ENCODE measurements at regions not wholly inside any gene's neighbourhood (a gene's known extent, or its start where the extent isn't known, plus 50 kb on each side); places are given as distances from the start of the nearest gene placed in this dataset.
"Not testable (repeated sequence)": the region's sequence is repeated elsewhere in the genome, so short reads cannot be mapped to it uniquely, and the experiment has no call there.

DNA sequence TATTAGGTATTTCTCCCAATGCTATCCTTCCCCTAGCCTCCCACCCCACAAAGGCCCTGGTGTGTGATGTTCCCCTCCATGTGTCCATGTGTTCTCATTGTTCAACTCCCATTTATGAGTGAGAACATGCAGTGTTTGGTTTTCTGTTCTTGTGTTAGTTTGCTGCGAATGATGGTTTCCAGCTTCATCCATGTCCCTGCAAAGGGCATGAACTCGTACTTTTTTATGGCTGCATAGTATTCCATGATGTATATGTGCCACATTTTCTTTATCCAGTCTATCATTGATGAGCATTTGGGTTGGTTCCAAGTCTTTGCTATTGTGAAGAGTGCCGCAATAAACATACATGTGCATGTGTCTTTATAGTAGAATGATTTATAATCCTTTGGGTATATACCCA is 309.9 kb downstream of the PHF14 start:
- not testable (repeated sequence) for H3K79me2 ChIP-seq (ENCODE audit: control insufficient read depth, insufficient read depth, low read length, unreplicated experiment)

DNA sequence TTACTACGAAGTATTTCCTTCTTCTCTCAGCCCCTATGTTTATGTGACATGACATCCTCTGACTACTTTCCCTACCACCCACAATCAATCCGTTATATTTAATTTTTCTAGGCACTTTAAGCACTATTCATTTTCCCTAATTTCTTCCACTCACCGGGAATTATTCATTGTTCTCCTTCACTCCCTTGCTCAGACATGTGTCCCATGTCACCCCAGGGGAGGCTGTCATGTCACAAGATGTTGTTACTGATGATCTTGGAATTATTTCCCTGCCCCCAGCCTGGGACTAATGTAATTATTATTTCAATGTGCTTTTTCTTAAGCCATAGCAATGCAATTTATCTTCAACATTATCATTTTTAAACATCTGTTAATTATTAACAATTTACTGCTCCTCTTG is 317.2 kb downstream of the PHF14 start:
- Histone ChIP-seq H3K4me3 (ENCODE audit: low read depth, low read length) (no peak overlapping the region), H2AFZ (ENCODE audit: low read length, unreplicated experiment) (no peak overlapping the region), H3K27me3 (ENCODE audit: insufficient read depth, low read length) (no peaks in the 10 kb centered on the region), H3K79me2 (ENCODE audit: control insufficient read depth, insufficient read depth, low read length, unreplicated experiment) (no peaks in the 10 kb centered on the region), H3K27ac (ENCODE audit: low read depth, low read length) (no peak overlapping the region), H3K4me1 (ENCODE audit: control insufficient read depth, insufficient read depth, low read length, unreplicated experiment) (no peaks in the 10 kb centered on the region), H3K36me3 (ENCODE audit: insufficient read depth, low read length) (no peaks in the 10 kb centered on the region)

More for the DNA sequence above, 309.9 kb downstream of the PHF14 start:
- H3K4me3 ChIP-seq (ENCODE audit: low read depth, low read length); H2AFZ ChIP-seq (ENCODE audit: low read length, unreplicated experiment); H3K36me3 ChIP-seq (ENCODE audit: insufficient read depth, low read length); H3K27ac ChIP-seq (ENCODE audit: low read depth, low read length); H3K4me1 ChIP-seq (ENCODE audit: control insufficient read depth, insufficient read depth, low read length, unreplicated experiment); H3K27me3 ChIP-seq (ENCODE audit: insufficient read depth, low read length): not testable (repeated sequence)

DNA sequence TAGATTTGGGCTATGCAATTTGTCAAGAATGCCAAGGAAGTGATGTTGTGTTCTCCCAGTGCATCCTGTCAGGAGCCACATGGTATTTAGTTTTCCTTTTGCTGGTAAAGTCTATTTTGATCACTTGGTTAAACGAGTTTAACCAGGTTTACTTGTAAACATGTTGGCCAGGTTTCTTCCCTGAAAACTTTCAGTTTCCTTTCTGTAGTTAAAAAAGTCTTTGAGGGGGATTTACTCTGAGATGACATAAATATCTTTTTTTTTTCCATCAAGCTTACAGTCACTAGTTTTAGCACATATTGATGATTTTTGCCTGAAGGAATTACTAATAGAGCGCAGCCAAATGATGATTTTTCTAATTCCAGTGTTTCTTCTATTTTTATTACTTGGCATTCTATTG is 320.5 kb downstream of the PHF14 start:
- Histone ChIP-seq H2AFZ (ENCODE audit: low read length, unreplicated experiment) (no peak overlapping the region), H3K4me1 (ENCODE audit: control insufficient read depth, insufficient read depth, low read length, unreplicated experiment) (no peaks in the 10 kb centered on the region), H3K4me3 (ENCODE audit: low read depth, low read length) (no peak overlapping the region), H3K79me2 (ENCODE audit: control insufficient read depth, insufficient read depth, low read length, unreplicated experiment) (no peaks in the 10 kb centered on the region), H3K27me3 (ENCODE audit: insufficient read depth, low read length) (no peaks in the 10 kb centered on the region), H3K27ac (ENCODE audit: low read depth, low read length) (no peak overlapping the region), H3K36me3 (ENCODE audit: insufficient read depth, low read length) (no peaks in the 10 kb centered on the region)

DNA sequence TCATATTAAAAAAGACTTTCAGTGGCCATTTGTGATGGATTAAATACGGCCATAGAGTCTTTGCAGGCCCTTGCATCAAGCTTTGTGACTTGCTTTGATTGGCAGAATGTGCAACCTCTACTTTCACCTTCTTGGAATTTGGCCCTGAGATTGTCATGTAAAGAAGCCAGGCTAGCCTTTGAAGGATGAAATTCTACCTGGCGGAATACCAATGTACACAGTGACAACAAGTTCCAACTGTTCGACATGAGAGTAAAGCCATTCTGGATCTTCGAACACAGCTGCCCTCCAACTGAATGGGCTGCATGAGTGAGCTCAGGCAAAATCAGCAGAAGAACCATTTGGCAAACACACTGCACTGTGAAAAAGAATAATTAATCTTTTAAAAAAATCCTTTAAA is 321.3 kb downstream of the PHF14 start:
- no peaks in the 10 kb centered on the region for H3K36me3 ChIP-seq (ENCODE audit: insufficient read depth, low read length)
- H3K79me2 ChIP-seq (ENCODE audit: control insufficient read depth, insufficient read depth, low read length, unreplicated experiment) = no peaks in the 10 kb centered on the region
- H3K27ac ChIP-seq (ENCODE audit: low read depth, low read length) = no peak overlapping the region
- no peak overlapping the region for H3K4me3 ChIP-seq (ENCODE audit: low read depth, low read length)
- no peaks in the 10 kb centered on the region for H3K27me3 ChIP-seq (ENCODE audit: insufficient read depth, low read length)
- no peaks in the 10 kb centered on the region for H3K4me1 ChIP-seq (ENCODE audit: control insufficient read depth, insufficient read depth, low read length, unreplicated experiment)
- H2AFZ ChIP-seq (ENCODE audit: low read length, unreplicated experiment) = no peak overlapping the region

DNA sequence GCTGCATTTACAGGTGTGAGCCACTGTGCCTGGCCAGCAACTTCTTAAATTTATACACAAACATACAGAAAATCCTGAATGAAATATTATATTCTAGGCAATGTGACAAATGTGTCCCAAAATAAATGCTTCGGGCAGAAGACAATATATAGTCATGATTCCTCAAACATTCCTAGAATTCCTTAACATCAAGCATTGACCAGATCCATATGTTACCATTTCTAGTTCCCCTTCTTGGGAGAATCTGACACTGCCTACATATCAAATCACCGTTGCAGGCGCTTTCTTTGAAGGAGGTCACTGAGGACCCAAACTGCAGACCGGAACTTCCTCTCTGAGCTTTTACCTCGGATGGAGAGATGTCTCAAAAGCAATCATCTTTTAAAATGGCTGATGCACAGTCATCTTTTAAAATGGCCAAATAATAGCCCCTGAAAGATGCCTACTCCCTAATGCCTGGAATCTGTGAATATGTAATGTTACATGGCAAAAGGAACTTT is 323.5 kb downstream of the PHF14 start:
- H3K27me3 ChIP-seq (ENCODE audit: insufficient read depth, low read length) = no peaks in the 10 kb centered on the region
- no peaks in the 10 kb centered on the region for H3K4me1 ChIP-seq (ENCODE audit: control insufficient read depth, insufficient read depth, low read length, unreplicated experiment)
- no peak overlapping the region for H2AFZ ChIP-seq (ENCODE audit: low read length, unreplicated experiment)
- H3K4me3 ChIP-seq (ENCODE audit: low read depth, low read length) = no peak overlapping the region
- H3K79me2 ChIP-seq (ENCODE audit: control insufficient read depth, insufficient read depth, low read length, unreplicated experiment) = no peaks in the 10 kb centered on the region
- no peaks in the 10 kb centered on the region for H3K36me3 ChIP-seq (ENCODE audit: insufficient read depth, low read length)
- no peak overlapping the region for H3K27ac ChIP-seq (ENCODE audit: low read depth, low read length)

DNA sequence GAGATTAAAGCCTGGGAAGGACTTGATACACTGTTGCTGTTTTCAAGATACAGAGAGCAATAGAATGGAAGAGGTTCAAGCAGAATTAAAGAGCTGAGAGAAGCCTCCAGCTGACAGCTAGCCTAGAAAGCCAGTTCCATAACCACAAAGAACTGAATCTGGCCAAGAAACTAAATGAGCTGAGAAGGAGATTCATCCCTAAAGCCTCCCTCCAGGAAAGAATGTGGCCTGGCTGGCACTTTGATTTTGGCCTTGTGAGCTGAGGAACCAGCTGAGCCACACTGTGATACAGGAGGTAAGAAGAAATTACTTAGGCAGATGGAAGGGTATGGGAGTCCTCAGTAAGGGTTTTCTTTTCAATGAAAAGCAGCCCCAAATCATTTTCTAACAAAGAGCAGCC is 324.1 kb downstream of the PHF14 start:
- H3K27ac ChIP-seq (ENCODE audit: low read depth, low read length) = no peak overlapping the region
- H3K4me1 ChIP-seq (ENCODE audit: control insufficient read depth, insufficient read depth, low read length, unreplicated experiment) = no peaks in the 10 kb centered on the region
- no peak overlapping the region for H2AFZ ChIP-seq (ENCODE audit: low read length, unreplicated experiment)
- no peaks in the 10 kb centered on the region for H3K27me3 ChIP-seq (ENCODE audit: insufficient read depth, low read length)
- H3K36me3 ChIP-seq (ENCODE audit: insufficient read depth, low read length) = no peaks in the 10 kb centered on the region
- H3K4me3 ChIP-seq (ENCODE audit: low read depth, low read length) = no peak overlapping the region
- H3K79me2 ChIP-seq (ENCODE audit: control insufficient read depth, insufficient read depth, low read length, unreplicated experiment) = no peaks in the 10 kb centered on the region

DNA sequence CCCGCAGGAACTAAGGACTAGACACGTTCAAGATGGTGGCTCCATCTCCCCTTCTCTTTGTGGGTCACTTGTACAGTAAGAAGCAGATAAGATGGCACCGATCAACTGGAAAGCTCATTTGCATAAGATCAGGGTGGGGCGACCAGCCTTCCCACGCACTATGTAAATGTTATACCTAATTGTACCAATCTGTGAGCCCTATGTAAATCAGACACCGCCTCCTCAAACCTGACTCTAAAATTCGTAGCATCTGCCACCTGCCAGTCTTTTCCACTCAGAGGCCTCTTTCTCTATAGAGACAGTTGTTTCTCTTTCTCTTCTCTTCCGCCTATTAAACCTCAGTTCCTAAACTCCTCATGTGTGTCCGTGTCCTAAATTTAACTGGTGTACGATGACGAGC is 324.5 kb downstream of the PHF14 start:
- no peak overlapping the region for H3K27ac ChIP-seq (ENCODE audit: low read depth, low read length)
- H3K27me3 ChIP-seq (ENCODE audit: insufficient read depth, low read length) = no peaks in the 10 kb centered on the region
- no peak overlapping the region for H2AFZ ChIP-seq (ENCODE audit: low read length, unreplicated experiment)
- H3K4me3 ChIP-seq (ENCODE audit: low read depth, low read length) = no peak overlapping the region
- no peaks in the 10 kb centered on the region for H3K4me1 ChIP-seq (ENCODE audit: control insufficient read depth, insufficient read depth, low read length, unreplicated experiment)
- H3K79me2 ChIP-seq (ENCODE audit: control insufficient read depth, insufficient read depth, low read length, unreplicated experiment) = no peaks in the 10 kb centered on the region
- H3K36me3 ChIP-seq (ENCODE audit: insufficient read depth, low read length) = no peaks in the 10 kb centered on the region

DNA sequence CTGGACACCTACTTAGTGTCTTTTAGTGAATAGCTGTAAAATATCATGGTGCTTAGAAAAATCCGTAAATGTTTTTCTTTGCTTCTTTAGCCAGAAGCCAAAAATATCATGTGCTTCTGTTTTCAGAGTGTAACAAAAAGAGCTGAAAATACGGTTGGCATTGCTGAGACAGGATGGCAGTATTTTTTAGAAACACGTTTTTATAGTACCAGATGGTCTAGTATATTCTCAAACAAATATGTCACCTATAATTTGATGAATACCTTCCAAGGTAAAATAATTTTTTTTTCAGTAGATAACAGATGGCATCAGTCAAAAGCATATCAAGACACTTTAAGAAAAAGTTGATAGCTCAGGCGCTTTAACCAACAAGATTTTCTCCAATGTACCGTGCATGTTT is 326.6 kb downstream of the PHF14 start:
- H3K27me3 ChIP-seq (ENCODE audit: insufficient read depth, low read length) = no peaks in the 10 kb centered on the region
- H3K4me1 ChIP-seq (ENCODE audit: control insufficient read depth, insufficient read depth, low read length, unreplicated experiment) = no peaks in the 10 kb centered on the region
- no peak overlapping the region for H3K27ac ChIP-seq (ENCODE audit: low read depth, low read length)
- no peak overlapping the region for H2AFZ ChIP-seq (ENCODE audit: low read length, unreplicated experiment)
- no peaks in the 10 kb centered on the region for H3K36me3 ChIP-seq (ENCODE audit: insufficient read depth, low read length)
- H3K79me2 ChIP-seq (ENCODE audit: control insufficient read depth, insufficient read depth, low read length, unreplicated experiment) = no peaks in the 10 kb centered on the region
- H3K4me3 ChIP-seq (ENCODE audit: low read depth, low read length) = no peak overlapping the region

DNA sequence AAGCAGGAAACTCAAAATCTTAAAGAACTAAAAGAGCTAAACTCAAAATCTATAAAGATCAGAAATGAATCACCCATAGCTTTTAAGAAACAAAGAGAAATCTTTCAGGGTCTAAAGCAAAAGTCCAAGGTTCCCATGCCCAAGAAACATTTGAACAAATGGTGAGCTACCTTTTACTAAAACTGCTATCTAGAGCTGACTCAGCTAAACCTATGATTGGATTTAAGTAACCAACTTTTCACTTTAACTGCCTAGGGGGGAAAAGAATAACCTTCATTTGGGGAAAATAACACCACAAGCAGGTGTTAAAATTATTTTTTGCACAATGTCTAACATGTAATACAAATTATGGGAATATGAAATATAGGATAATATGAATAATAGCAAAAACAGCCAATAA is 328.4 kb downstream of the PHF14 start:
- Histone ChIP-seq H2AFZ (ENCODE audit: low read length, unreplicated experiment) (no peak overlapping the region), H3K79me2 (ENCODE audit: control insufficient read depth, insufficient read depth, low read length, unreplicated experiment) (no peaks in the 10 kb centered on the region), H3K36me3 (ENCODE audit: insufficient read depth, low read length) (no peaks in the 10 kb centered on the region), H3K4me1 (ENCODE audit: control insufficient read depth, insufficient read depth, low read length, unreplicated experiment) (no peaks in the 10 kb centered on the region), H3K27me3 (ENCODE audit: insufficient read depth, low read length) (no peaks in the 10 kb centered on the region), H3K27ac (ENCODE audit: low read depth, low read length) (no peak overlapping the region), H3K4me3 (ENCODE audit: low read depth, low read length) (no peak overlapping the region)

DNA sequence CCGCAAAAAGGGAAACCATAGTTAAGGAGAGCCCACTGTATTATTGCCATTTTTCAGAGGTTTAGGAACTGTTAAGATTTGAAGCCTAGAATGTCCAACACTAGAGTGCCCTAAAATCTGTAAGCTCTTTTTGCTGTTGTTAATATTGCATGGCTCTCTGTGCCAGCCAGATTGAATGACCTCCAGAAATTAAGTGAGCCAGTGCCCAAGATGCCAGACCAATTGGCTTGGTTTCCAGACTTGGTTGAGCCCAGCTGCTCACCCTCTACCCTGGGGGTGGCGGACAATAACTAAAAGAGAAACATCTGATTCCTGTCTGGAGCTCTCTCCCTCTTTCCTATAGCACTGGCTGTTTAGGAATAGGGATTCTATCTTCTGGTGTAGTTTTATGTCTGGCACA is 340.1 kb downstream of the PHF14 start:
- H3K36me3 ChIP-seq (ENCODE audit: insufficient read depth, low read length) = no peaks in the 10 kb centered on the region
- no peak overlapping the region for H3K4me3 ChIP-seq (ENCODE audit: low read depth, low read length)
- H3K4me1 ChIP-seq (ENCODE audit: control insufficient read depth, insufficient read depth, low read length, unreplicated experiment) = no peaks in the 10 kb centered on the region
- no peak overlapping the region for H2AFZ ChIP-seq (ENCODE audit: low read length, unreplicated experiment)
- H3K27me3 ChIP-seq (ENCODE audit: insufficient read depth, low read length) = peaks cover 2% of the 10 kb centered on the region; the same call in 1 of the 2 replicates
- no peak overlapping the region for H3K27ac ChIP-seq (ENCODE audit: low read depth, low read length)
- H3K79me2 ChIP-seq (ENCODE audit: control insufficient read depth, insufficient read depth, low read length, unreplicated experiment) = no peaks in the 10 kb centered on the region

DNA sequence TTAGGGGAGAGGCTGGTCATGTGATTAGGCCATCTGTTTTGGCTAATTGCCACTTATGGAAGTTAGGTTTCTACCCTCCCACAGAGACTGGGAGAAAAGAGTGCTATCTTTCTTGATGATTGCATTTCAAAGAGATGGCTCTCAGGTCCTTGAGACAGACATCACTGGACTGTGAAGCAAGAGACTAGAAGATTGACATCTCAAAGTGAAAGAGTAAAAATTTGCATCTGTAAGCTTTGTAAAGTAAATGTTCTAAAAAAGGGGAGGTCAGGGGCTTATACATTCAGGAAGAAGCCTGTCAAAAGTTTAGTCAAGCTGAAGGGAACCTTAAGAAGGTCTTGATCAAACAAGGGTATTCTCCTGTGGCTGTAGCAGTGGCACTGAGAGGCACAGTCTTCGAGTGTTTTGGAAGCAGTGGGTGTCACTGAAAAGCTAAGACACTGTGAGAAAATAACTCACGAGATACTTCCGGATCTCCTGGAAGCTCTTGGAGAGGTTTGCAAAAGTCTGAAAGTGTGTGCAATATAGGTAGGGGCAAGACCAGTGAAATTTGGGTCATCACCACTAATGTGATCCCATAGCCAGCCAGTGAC is 342.1 kb downstream of the PHF14 start:
- no peaks in the 10 kb centered on the region for H3K79me2 ChIP-seq (ENCODE audit: control insufficient read depth, insufficient read depth, low read length, unreplicated experiment)
- H2AFZ ChIP-seq (ENCODE audit: low read length, unreplicated experiment) = no peak overlapping the region
- H3K36me3 ChIP-seq (ENCODE audit: insufficient read depth, low read length) = no peaks in the 10 kb centered on the region
- no peak overlapping the region for H3K27ac ChIP-seq (ENCODE audit: low read depth, low read length)
- H3K4me3 ChIP-seq (ENCODE audit: low read depth, low read length) = no peak overlapping the region
- no peaks in the 10 kb centered on the region for H3K4me1 ChIP-seq (ENCODE audit: control insufficient read depth, insufficient read depth, low read length, unreplicated experiment)
- H3K27me3 ChIP-seq (ENCODE audit: insufficient read depth, low read length) = no peaks in the 10 kb centered on the region

All from ACC112 (cell line).